T follicular helper cell (primary cell): ENCODE measurements at regions not wholly inside any gene's neighbourhood (a gene's known extent, or its start where the extent isn't known, plus 50 kb on each side); places are given as distances from the start of the nearest gene placed in this dataset.

Experiments used
- DNase-seq: peaks from one replicate; pipeline ENCODE4 v3.0.0-alpha.2; 2020; ENCODE audit warnings: low read depth

DNA sequence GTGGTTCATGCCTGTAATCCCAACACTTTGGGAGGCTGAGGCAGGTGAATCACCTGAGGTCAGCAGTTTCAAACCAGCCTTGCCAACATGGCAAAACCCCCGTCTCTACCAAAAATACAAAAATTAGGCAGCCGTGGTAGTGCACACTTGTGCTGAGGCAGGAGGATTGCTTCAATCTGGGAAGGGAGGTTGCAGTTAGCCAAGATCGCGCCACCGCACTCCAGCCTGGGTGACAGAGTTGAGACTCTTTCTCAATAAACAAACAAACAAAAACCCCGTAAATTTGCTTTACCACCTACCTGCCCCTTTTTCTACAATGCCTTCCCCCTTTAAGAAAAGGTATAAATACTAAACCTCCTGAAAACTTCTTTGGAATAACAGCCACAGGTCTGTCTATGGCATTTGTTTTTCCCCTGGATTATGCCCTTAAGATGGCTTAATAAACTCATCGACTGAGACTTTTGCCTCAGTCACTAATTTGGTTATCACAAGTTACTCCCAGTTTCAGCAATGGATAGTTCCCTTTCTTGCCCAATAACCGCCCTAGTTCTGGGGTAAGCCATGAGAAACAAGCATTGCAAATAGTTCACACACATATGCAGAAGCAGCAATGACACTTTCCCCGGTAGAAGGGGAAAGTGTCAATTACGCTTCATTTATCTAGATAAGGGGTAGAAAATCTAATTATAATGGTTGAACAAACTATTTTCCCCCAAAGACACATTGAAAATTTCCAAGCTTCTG, 52.8 kb upstream of the SVIL start:
- no peak for DNase-seq

- no peak for DNase-seq
Observed at GRCh38 chr10:29685506-29685905, 50.7 kb upstream of the SVIL start.
